GM21529 (cell line): ENCODE measurements at regions not wholly inside any gene's neighbourhood (a gene's known extent, or its start where the extent isn't known, plus 50 kb on each side); places are given as distances from the start of the nearest gene placed in this dataset.
"Not testable (repeated sequence)": the region's sequence is repeated elsewhere in the genome, so short reads cannot be mapped to it uniquely, and the experiment has no call there.

Experiments used
- ATAC-seq: cut with Tn5 transposase; IDR thresholded peaks from one replicate; pipeline ENCODE4 v1.9.1; 2021; ENCODE audit not compliant: unreplicated experiment

DNA sequence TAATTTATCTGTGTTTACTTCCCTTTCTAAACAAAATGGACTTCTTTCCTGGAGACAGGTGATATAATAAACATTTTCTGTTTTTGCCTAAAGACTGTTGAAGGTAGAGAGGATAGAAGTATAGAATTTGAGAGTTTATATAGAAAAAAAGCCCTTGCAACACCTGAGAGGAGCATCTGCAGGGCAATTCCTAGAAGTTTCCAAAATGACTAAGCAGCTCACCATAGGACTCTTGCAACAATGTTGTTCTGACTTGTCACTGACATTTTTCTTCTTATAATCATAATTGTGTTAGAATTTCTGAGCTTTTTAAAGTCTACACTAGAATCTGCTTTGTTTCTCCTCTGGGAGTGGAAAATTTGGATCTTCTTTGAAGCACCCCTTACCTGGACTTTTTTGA lies 216.8 kb downstream of the TUSC1 start:
- ATAC-seq, result no peak

DNA sequence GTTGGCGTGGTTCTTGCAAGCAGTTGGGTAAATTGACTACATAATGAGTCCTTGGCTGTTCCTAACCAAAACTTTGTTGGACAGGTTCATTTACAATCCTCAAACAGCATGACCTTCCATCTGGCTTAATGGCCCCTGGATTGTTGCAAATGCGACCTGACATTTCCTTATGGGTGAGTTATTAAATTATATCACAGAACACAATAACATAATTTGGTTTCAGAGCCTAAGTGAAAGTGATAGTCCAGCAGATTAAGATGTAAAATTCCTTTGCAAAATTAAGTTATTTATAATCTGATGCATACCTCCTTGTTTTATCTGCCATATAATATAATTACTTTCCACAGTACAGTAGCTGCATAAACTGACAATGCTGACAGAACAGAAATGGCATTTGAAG lies 224.4 kb downstream of the TUSC1 start:
- ATAC-seq, result no peak

DNA sequence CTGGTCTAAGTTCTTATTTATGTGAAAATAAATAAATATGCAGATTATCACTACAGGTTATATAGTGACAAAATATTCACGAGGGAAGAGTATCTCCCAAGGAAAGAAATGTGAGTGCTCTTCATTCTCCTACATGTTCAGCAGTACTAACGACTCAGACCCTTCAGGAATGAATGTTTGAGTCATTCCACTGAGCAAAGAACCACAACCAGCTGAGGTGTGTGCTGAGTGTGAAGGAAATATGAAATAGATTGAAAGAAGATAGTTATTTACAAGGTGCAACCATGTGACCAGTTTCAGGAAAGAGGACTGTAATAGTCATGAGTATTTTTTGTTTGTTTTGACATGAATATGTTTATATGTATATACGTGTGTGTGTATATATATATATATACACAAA lies 228.7 kb downstream of the TUSC1 start:
- ATAC-seq, result no peak

DNA sequence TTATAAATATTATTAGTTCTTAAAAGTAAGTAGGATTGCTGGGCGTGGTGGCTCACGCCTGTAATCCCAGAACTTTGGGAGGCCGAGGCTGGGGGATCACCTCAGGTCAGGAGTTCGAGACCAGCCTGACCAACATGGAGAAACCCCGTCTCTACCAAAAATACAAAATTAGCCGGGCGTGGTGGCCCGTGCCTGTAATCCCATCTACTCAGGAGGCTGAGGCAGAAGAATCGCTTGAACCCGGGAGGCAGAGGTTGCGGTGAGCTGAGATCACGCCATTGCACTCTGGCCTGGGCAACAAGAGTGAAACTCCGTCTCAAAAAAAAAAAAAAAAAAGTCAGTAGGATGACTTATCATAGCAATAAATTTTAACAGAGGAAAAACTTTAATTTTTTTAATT lies 232.5 kb downstream of the TUSC1 start:
- ATAC-seq, result not testable (repeated sequence)

DNA sequence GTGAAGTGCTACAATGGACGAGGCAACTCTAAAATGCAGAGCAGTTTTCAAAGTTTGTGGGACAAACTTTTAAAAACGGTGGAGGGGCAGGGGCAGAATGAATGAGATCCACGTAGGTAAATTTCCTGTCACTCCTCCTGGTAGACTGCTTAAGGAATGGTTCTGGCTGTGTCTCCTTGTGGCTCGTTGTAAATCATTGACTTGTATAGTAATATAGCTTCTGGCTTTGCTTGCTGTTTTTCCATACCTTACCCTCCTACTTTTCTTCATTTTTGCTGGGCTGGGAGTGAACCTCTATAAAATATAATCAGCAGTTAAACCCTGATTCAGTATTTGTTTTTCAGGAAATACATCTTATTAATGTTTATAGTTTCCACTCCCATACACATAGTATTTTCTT lies 235.7 kb downstream of the TUSC1 start:
- no peak for ATAC-seq

DNA sequence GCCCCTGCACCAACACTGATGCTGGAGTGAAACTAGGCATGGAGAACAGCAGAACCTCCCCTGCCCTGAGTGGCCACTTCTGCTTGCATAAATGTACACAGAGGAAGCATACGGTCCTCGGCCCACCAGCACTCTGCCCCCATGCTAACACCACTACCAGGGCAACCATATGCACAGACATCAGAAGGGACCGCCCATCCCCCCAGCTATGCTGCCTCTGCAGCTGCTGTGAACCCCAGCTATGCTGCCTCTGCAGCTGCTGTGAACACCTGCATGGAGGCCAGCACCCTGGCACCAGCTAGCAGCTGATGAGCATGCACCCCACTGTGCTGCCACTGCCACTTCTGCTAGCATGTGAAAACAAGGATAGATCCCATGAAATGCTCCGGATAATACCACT lies 250.3 kb downstream of the TUSC1 start:
- no peak for ATAC-seq

DNA sequence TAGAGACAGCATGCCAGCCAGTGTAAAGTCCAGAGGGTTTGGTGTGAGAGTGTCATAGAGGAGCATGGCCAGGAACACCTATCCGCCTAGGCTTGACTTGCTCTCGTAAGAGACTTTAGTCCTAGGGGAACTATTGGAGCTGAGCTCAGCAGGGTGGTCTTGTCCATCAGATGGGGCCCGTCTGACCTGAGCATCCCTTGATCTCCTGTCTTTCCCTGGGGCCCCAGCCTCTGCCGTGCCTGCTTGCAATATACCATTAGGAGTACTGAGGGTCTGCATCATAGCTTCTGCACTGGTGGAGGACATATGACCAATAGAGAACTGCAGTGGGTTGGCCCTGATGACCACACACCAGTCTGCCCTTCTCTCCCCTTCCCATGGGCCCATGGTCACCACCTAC lies 251.0 kb downstream of the TUSC1 start:
- no peak for ATAC-seq

DNA sequence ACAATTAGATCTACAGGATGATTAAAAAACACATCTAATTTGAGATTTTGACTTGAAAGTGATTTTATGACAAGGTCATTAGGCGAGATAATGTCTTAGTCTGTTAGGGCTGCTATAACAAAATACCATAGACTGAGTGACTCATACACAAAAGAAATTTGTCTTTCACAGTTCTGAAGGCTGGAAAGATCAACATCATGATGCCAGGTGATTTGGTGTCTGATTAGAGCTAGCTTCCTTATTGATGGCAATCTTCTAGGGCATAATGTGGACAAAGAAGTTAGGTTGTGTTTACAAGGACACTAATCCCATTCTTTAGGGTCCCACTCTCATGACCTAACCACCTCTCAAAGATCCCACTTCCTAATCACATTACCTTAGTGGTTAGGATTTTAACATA lies 256.7 kb downstream of the TUSC1 start:
- no peak for ATAC-seq

DNA sequence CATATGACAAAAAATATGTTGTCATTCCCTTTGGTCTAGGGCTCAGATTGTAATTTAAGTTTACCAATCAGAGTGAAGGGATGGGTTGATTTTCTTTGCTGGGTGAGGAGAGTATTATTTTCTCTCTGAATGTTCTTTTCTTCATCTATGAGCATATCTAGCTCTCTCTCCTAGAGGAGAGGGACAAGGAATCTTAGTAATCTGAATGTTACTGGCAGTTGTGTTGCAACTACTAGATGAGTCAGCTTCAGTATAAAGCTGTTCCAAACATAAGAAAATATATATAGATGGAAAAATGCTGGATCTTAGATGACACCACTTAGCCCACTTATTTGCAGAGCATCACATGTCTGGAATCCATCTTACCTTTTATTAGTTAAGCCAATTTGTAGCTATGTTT lies 259.3 kb downstream of the TUSC1 start:
- no peak for ATAC-seq

DNA sequence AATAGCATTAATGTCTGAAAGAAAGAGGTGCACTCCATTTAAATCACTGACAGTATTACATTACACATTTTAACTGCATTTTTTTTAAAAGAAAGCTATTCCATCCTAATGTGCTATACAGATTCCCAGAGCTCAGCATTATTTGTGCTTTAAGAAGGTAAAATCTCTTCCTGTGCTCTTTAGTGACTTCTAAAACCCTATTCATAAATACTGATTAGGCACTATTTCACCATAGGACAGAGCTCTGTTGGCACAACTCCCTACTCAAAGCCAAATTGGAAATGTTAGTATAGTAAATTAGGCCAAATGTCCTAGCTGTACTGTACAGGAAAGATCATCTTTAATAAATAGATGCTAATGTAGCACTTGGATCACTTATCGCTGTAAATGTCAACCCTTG lies 262.5 kb downstream of the TUSC1 start:
- ATAC-seq, result no peak

DNA sequence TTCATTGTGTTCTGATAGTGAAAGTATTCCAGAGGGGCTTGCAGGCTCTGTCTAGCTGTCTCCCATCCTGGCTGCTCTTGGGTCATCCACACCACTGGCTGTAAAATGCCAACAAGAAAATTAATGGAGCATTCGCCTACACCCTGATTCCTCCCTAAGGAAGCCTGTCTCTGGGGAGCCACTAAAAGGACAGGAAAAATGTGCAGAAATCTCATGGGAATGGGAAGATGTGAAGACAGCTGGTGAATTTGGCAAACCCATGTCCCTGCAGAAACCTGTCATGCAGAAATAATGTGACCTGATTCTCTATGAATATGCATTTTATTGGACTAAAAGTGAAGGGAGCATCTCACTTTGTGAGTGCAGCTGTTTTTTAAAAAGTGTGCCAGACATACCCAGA lies 265.6 kb downstream of the TUSC1 start:
- ATAC-seq, result no peak

DNA sequence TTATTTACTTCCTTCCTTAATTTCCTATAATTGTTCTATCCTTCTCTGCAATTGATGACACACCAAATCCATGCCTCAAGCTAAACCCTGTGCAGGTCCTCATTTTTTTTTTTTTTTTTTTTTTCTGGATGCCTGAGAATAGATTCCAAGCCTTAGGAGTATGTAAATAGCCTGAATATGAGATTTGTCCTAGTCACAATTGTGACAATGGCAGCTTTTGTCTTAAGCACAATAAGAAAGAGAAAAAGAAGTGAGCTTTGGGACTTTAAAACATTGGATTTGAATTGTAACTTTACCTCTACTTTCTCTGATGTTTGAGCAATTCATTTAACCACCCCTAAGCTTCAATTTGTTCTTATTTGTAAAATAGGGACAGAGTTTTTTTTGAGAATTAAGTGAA lies 280.5 kb downstream of the TUSC1 start:
- ATAC-seq, result no peak

DNA sequence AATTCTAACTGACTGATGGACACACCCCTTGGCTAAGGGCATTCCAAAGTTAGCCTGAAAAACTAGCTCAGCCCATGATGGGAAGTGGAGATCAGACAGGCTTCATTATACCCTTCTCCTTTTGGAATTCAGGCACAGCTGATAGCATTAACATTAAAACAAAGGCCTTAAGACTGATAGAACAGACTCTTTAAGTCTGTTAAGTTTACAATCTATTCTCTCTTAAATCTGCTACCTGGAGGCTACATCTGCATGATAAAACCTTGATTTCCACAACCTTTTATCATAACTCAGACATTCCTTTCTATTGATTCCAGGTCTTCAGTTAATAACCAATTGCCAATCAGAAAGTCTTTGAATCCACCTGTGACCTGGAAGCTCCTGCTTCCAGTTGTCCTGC lies 281.4 kb downstream of the TUSC1 start:
- no peak for ATAC-seq

DNA sequence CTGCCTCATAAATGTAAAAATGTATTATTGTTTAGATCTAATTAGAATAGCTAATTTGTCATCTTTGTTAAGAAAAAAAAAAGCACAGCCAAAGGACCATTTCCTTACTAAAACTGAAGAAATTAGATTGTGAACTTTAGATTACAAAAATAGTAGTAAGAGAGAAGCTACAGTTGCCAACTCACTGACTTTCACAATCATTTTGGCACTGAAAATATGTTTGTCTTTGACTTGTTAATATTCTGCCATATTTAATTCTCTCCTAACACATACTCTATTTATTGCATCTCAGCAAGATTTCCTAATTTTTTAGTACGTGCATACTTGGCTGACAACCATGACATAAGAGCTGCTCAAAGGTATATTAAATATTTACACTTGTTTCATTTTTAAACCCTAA lies 297.1 kb downstream of the TUSC1 start:
- ATAC-seq, result no peak

DNA sequence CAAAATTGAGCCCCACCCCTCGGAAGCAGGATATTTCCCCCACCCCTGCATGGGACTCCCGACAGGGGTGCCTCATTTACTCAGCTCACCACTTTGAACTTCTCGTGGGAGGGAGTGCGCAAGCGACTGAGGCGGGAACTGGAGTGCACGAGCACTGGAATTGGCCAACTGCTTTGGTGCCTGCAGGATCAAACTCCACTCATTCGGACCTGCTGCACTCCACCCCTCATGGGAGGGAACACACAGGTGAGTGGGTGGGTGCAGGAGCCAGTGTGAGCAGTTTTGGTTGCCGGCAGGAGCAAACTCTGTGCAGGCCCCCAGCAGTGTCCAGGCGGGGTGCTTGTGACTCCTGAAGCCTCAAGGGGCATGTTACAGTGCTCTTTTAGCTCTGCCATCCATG lies 301.2 kb downstream of the TUSC1 start:
- no peak for ATAC-seq

DNA sequence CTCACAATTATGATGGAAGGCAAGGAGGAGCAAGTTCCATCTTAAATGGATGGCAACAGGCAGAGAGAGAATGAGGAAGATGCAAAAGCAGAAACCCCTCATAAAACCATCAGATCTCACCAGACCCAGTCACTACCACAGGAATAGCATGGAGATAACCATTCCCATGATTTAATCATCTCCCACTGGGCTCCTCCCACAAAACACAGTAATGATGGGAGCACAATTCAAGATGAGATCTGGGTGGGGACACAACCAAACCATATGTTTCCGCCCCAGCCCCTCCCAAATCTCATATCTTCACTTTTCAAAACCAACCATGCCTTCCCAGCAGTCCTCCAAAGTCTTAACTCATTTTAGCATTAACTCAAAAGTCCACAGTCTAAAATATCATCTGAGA lies 304.0 kb downstream of the TUSC1 start:
- no peak for ATAC-seq

DNA sequence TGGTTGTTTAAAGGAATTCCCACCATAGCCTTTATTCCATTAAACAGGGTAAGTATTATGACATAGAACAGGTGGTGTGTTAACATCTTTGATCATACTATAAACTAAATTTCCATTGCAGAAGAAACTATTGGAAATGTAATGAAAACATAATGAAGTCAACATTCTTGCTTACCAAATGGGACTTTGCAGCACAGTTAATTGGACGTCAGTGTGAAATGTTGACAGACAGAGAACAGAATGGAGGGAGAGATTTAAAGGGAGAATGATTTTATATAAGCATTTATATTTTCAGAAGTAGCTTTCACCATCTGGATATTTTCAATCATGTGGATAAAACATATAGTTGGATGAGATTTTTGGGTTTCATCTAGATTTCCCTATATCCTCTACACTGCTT lies 311.3 kb downstream of the TUSC1 start:
- ATAC-seq, result no peak

DNA sequence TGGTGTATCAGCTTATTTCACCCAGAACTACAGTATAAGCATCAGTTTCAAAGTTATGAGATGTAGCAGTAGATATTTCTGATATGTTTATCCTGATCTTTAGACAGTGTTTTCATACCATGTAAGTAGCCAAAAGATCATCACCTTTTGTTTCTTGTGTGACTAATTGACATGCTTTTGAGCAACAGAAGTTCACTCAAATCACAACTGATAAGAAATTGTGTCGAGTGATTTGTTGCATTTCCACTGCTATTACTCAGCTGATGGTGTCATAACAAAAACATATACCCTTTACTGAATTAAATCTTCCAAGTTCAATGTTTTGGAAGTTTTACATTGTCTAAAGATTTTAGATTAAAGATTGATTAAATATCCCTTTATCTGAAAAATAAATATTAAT lies 324.5 kb downstream of the TUSC1 start:
- ATAC-seq, result no peak

DNA sequence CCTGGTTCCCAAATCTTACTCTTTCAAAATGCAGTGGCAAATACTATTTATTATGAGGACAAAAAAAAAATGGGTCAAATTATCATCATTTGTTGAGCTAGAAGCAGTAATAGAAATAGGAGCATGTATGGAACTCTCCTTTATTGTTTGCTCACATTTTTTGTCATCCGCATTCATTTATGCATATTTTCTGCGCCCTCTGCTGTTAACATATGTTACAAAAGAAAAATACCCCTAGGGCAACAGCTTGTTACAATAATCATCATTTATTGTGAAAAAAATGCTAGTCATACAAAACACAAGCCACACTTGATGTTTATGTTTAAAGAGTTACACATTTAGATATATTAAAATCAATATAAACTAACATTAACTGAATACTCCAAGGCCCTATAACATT lies 328.2 kb downstream of the TUSC1 start:
- ATAC-seq, result no peak

DNA sequence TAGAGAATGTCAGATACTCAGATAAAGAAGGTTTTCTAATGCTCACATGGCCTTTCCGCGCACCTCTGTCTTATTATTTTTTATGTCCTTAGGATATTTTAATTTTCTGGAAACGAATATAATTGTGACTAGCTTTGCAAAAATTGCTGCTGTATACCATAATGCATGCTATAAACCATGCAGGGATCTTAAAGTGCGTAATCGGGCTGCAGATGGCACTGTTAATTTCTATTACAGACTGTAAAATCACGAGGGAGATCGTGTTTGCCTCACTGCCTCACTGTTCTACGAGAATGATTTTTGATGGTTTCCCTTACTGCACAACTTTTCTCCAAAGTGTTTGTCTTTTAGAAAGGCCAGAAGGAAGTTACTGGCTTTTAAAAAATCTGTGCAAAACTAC lies 356.1 kb downstream of the TUSC1 start:
- ATAC-seq, result no peak

DNA sequence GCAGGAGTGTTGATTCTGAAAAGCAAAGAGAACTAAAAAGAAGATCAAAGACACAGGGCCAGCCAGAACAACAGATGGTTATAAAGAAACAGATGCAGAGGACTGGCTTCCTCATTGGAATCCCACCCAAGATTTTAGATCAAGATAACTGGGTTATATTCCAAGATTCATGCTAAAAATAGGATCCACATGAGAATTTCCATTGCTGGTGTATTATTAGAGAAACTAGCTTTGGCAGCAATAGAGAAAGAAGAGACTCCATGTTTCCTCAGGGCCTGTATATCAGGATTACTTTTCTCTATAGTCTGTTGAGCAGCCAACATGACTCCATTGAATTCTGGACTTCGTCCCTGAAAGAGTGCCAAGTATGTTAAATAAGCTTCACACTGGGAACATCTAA lies 367.3 kb downstream of the TUSC1 start:
- no peak for ATAC-seq

DNA sequence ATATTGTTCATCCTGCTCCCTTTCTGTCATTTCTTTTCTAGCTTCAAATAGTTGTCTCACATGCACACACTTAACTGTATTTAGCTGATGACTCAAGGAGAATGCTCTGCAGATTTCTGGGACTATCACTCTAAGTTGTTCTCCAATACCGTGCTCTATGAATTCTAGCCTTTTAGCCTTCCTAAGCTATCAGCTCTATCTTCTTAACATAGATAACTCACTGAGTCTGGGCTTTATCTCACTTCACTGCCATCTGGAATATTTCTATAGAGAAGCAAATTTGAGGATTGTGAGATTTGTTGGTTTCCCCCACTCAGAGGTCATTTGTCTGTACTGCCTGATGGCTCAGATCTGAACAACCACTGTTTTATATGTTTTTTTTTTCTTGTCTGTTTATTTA lies 369.7 kb downstream of the TUSC1 start:
- no peak for ATAC-seq

DNA sequence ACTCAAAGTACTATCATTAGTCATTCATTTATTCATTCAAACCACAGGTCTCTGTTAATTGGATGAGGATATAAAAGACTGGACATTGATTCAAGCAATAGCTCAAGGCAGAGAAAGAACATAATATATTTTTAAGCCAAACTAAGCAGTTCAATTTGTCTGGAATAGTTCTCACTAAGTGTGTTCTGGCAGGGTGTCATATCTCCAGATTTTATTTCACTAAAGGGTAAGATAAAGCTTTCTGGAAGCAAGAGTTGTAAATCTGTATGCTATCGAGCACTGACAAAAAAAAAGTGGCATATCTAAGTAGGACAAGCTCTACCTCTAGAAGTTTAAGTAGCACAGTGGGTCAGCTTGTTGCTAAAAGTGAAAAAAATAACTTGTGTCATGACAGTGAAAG lies 375.6 kb downstream of the TUSC1 start:
- no peak for ATAC-seq

DNA sequence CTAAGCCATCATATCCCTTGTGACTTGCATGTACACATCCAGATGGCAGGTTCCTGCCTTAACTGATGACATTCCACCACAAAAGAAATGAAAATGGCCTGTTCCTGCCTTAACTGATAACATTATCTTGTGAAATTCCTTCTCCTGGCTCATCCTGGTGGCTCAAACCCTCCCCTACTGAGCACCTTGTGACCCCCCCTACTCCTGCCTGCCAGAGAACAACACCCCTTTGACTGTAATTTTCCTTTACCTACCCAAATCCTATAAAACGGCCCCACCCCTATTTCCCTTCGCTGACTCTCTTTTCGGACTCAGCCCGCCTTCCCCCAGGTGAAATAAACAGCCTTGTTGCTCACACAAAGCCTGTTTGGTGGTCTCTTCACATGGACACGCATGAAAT lies 390.0 kb downstream of the TUSC1 start:
- ATAC-seq, result not testable (repeated sequence)
